Nephron progenitor cell (in vitro differentiated cells): ENCODE measurements at regions not wholly inside any gene's neighbourhood (a gene's known extent, or its start where the extent isn't known, plus 50 kb on each side); places are given as distances from the start of the nearest gene placed in this dataset.
A peak's percentile ranks its signal among the peaks of the same experiment; 100 is the strongest.
"Not testable (repeated sequence)": the region's sequence is repeated elsewhere in the genome, so short reads cannot be mapped to it uniquely, and the experiment has no call there.

ENCODE experiments used
- DNase-seq: peaks from one replicate; pipeline ENCODE4 v3.0.0; 2021
- H3K27ac Mint-ChIP-seq: 2 replicates; pipeline ENCODE4 v1.8.0; 2021; ENCODE audit warnings: mild to moderate bottlenecking, moderate library complexity, mixed read lengths
- H3K27me3 Mint-ChIP-seq: 2 replicates; pipeline ENCODE4 v1.8.0; 2021; ENCODE audit warnings: mild to moderate bottlenecking, low read depth, mixed read lengths; ENCODE audit not compliant: poor library complexity
- H3K36me3 Mint-ChIP-seq: 2 replicates; pipeline ENCODE4 v1.8.0; 2021; ENCODE audit warnings: low read depth, mixed read lengths
- H3K4me1 Mint-ChIP-seq: 2 replicates; pipeline ENCODE4 v1.8.0; 2021; ENCODE audit warnings: mixed read lengths
- H3K4me3 Mint-ChIP-seq: 2 replicates; pipeline ENCODE4 v1.8.0; 2021; ENCODE audit warnings: mild to moderate bottlenecking, moderate library complexity, mixed read lengths
- H3K9me3 Mint-ChIP-seq: 2 replicates; pipeline ENCODE4 v1.8.0; 2021; ENCODE audit warnings: mild to moderate bottlenecking, moderate library complexity, mixed read lengths
- CTCF ChIP-seq: fragments of 200-600 bp; sonication (generic); IDR thresholded peaks from 2 replicates; pipeline ENCODE4 v1.5.0; 2021; ENCODE audit warnings: antibody characterized with exemption

DNA sequence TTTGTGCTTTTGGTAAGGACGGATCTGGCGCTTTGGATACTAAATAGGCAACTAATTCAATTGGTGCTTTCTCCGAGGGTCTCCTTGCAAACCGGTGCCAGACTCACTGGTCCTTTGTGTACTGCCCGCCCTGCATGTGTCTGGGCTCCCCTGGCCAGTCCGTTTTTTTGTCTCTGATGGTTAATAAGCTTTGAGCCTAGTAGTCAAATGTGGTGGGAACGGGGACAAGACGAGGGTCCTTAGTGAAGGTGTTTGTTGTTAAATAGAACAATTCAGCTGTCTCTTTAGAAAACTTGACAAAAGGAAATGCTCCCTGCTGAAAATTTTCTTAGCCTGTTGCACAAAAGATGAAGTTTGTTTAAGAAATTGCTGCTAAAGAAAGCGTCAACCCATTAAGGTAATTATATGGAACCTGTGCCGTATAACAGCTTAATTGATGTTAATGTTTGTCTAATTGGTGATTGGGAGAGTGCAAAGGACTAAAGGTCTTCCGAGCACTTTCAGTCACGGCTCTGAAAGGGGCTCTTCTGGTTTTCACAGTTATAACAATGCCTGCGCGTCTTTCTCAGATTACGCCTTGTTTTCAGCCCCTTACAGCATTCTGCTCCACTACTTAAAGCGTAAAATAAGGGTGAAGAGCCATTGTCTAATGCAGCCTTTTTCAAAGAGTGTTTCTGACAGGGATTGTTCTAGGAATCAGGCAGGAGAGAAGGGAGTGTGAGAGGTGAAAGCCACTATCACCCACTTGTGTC lies 537.4 kb downstream of the PRKD1 start:
- no peak for DNase-seq
- TF ChIP-seq CTCF = no peak
- H3K4me3 Mint-ChIP-seq = peak overlapping the region; percentile 67
- no peaks in the 10 kb centered on the region for H3K36me3 Mint-ChIP-seq
- H3K4me1 Mint-ChIP-seq = peaks cover 40% of the 10 kb centered on the region
- no peaks in the 10 kb centered on the region for H3K9me3 Mint-ChIP-seq
- no peak overlapping the region for H3K27ac Mint-ChIP-seq
- peaks cover 3% of the 10 kb centered on the region for H3K27me3 Mint-ChIP-seq

DNA sequence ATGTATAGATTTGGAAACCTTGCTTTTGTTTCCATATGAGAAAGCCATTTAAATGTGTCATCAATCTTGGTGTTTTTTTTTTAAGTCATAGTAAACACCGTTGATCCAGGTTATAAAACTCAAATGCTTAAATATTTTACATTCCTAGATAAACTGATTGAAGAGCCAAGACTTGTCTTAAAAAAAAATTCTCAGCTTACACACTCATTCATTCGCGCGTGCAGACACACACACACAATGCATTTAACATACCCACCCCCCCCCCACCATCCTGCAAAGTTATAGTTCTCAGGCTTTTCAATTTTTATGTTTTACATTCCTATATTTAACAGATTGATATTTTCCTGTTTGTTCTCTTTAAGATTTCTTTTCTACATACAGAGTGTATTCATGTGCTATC lies 536.4 kb downstream of the PRKD1 start:
- H3K27ac Mint-ChIP-seq = no peak overlapping the region
- TF ChIP-seq CTCF = no peak
- H3K9me3 Mint-ChIP-seq = no peaks in the 10 kb centered on the region
- peaks cover 40% of the 10 kb centered on the region for H3K4me1 Mint-ChIP-seq
- H3K27me3 Mint-ChIP-seq = peaks cover 3% of the 10 kb centered on the region
- no peak overlapping the region for H3K4me3 Mint-ChIP-seq
- no peaks in the 10 kb centered on the region for H3K36me3 Mint-ChIP-seq
- DNase-seq = no peak

GRCh38 chr14:29391801-29392200 lies 535.8 kb downstream of the PRKD1 start:
- Mint-ChIP-seq H3K36me3 (no peaks in the 10 kb centered on the region), H3K4me1 (peaks cover 40% of the 10 kb centered on the region), H3K27ac (no peak overlapping the region), H3K27me3 (peaks cover 6% of the 10 kb centered on the region), H3K4me3 (no peak overlapping the region), H3K9me3 (no peaks in the 10 kb centered on the region)
- TF ChIP-seq CTCF = no peak
- DNase-seq = no peak

GRCh38 chr14:29392287-29392686 lies 535.4 kb downstream of the PRKD1 start:
- TF ChIP-seq CTCF = no peak
- DNase-seq = no peak
- Mint-ChIP-seq H3K36me3 (no peaks in the 10 kb centered on the region), H3K9me3 (no peaks in the 10 kb centered on the region), H3K27me3 (peaks cover 6% of the 10 kb centered on the region), H3K27ac (no peak overlapping the region), H3K4me3 (no peak overlapping the region), H3K4me1 (peaks cover 40% of the 10 kb centered on the region)

- Mint-ChIP-seq H3K4me1 (no peaks in the 10 kb centered on the region), H3K36me3 (no peaks in the 10 kb centered on the region), H3K27me3 (peaks cover 4% of the 10 kb centered on the region), H3K9me3 (peaks cover 18% of the 10 kb centered on the region), H3K4me3 (no peak overlapping the region), H3K27ac (no peak overlapping the region)
- DNase-seq = no peak
- TF ChIP-seq CTCF = no peak
These were observed 524.6 kb downstream of the PRKD1 start for GRCh38 chr14:29403091-29403490.

DNA sequence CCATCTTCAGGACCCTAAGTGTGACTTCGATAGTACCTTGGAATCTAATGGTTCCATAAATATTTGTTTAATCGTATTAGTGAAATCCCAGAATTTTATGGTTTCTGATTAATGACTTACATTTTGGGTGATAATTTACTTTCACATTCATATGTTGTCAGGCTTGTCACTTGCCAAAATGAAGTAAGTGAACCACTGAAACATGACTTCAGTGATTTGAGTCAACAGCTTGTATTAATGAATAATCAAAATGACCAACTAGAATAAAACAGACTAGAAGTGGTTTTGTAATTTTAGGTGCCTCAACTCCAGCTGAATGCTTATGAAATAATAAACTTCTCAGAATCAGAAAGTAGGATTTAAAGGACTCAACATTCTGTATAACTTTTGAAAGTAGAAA lies 517.1 kb downstream of the PRKD1 start:
- Mint-ChIP-seq H3K4me3 (no peak overlapping the region), H3K27me3 (peaks cover 2% of the 10 kb centered on the region), H3K27ac (no peak overlapping the region), H3K9me3 (peaks cover 31% of the 10 kb centered on the region), H3K36me3 (no peaks in the 10 kb centered on the region), H3K4me1 (no peaks in the 10 kb centered on the region)
- no peak for TF ChIP-seq CTCF
- DNase-seq = no peak

- DNase-seq = not testable (repeated sequence)
These were observed 512.7 kb downstream of the PRKD1 start for GRCh38 chr14:29414931-29415330.

More at GRCh38 chr14:29414931-29415330, 512.7 kb downstream of the PRKD1 start:
- H3K9me3 Mint-ChIP-seq, H3K4me3 Mint-ChIP-seq, H3K27me3 Mint-ChIP-seq, H3K27ac Mint-ChIP-seq, H3K36me3 Mint-ChIP-seq, H3K4me1 Mint-ChIP-seq: not testable (repeated sequence)
